ENCODE measurements at regions not wholly inside any gene's neighbourhood (a gene's known extent, or its start where the extent isn't known, plus 50 kb on each side); places are given as distances from the start of the nearest gene placed in this dataset.

- TF ChIP-seq, protein P1, sequence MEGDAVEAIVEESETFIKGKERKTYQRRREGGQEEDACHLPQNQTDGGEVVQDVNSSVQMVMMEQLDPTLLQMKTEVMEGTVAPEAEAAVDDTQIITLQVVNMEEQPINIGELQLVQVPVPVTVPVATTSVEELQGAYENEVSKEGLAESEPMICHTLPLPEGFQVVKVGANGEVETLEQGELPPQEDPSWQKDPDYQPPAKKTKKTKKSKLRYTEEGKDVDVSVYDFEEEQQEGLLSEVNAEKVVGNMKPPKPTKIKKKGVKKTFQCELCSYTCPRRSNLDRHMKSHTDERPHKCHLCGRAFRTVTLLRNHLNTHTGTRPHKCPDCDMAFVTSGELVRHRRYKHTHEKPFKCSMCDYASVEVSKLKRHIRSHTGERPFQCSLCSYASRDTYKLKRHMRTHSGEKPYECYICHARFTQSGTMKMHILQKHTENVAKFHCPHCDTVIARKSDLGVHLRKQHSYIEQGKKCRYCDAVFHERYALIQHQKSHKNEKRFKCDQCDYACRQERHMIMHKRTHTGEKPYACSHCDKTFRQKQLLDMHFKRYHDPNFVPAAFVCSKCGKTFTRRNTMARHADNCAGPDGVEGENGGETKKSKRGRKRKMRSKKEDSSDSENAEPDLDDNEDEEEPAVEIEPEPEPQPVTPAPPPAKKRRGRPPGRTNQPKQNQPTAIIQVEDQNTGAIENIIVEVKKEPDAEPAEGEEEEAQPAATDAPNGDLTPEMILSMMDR (IDR thresholded peaks at IDR 0.05) = no peak
- TF ChIP-seq POLR2A (IDR thresholded peaks at IDR 0.05) = no peak
Observed at GRCh38 chr3:157605356-157605755, 102.1 kb upstream of the VEPH1 start.

Data from prostate gland (tissue), 2 donors.